Heart left ventricle (tissue), 16 donors: ENCODE measurements at regions not wholly inside any gene's neighbourhood (a gene's known extent, or its start where the extent isn't known, plus 50 kb on each side); places are given as distances from the start of the nearest gene placed in this dataset.

Source experiments
- ATAC-seq, 4 donors: fragments of 200-7000 bp; cut with Tn5 transposase; one replicate each; pipeline ENCODE4 v1.9.1; 2020 to 2022; ENCODE audit warnings: moderate library complexity in 4 of 4, mild to moderate bottlenecking in 3 of 4, moderate number of reproducible peaks in 1 of 4
- DNase-seq, 5 donors: peaks; one replicate each; pipeline ENCODE4 v3.0.0-alpha.2; 2020
- H3K27ac ChIP-seq, 12 donors: fragments of 200-600 bp; sonication (generic) in 4 of 12; one replicate each; pipeline versions ENCODE4 v1.5.0 to v1.8.0; 2016 to 2022; ENCODE audit warnings: mild to moderate bottlenecking in 2 of 12
- H3K27me3 ChIP-seq, 9 donors: fragments of 200-600 bp; sonication (generic) in 2 of 9; one replicate each; pipeline versions ENCODE4 v1.5.1 to v1.8.0; 2016 to 2022; ENCODE audit warnings: mild to moderate bottlenecking in 3 of 9
- H3K36me3 ChIP-seq, 9 donors: fragments of 200-600 bp; sonication (generic) in 2 of 9; one replicate each; pipeline versions ENCODE4 v1.5.0 to v1.8.0; 2018 to 2022; ENCODE audit warnings: mild to moderate bottlenecking in 2 of 9
- H3K4me1 ChIP-seq, 12 donors: fragments of 200-600 bp; sonication (generic) in 4 of 12; one replicate each; pipeline versions ENCODE4 v1.5.0 to v1.8.0; 2016 to 2022; ENCODE audit warnings: mild to moderate bottlenecking in 3 of 12
- H3K4me3 ChIP-seq, 12 donors: fragments of 200-600 bp; sonication (generic) in 4 of 12; one replicate each; pipeline versions ENCODE4 v1.5.0 to v1.8.0; 2017 to 2022; ENCODE audit warnings: mild to moderate bottlenecking in 9 of 12, moderate library complexity in 4 of 12
- H3K9me3 ChIP-seq, 12 donors: fragments of 200-600 bp; sonication (generic) in 4 of 12; one replicate each; pipeline versions ENCODE4 v1.5.0 to v1.8.0; 2016 to 2022; ENCODE audit warnings: mild to moderate bottlenecking in 1 of 12
- POLR2A ChIP-seq, 2 donors: fragments of 450-650 bp; IDR thresholded peaks; one replicate each; pipeline ENCODE4 v1.6.1; 2017; ENCODE audit warnings: antibody characterized with exemption in 2 of 2, mild to moderate bottlenecking in 2 of 2, moderate library complexity in 2 of 2
- WGBS, 4 donors: extraction: QIAGEN DNeasy Blood & Tissue Kit in 2 of 4; methylation state at CpG; one replicate each; pipeline versions ENCODE4 v1.1.5 to v1.1.7; 2013 to 2018; 5-methylcytosine and 5-hydroxymethylcytosine counted together
- intact Hi-C, 10 donors: fragments of 100-400 bp; cut with DNase I; formaldehyde crosslinking; loops; one replicate each; pipeline versions ENCODE4 v1.11.1 to v1.14.2; 2022
- TF ChIP-seq, protein P1 (sequence below), 12 donors: fragments of 200-600 bp; sonication (generic) in 4 of 12; IDR thresholded peaks; one replicate each; pipeline versions ENCODE4 v1.5.0 to v1.8.0; 2018 to 2022; ENCODE audit warnings: antibody characterized with exemption in 12 of 12, mild to moderate bottlenecking in 5 of 12
- donor health status: ischemic (EF 13 %, LVEDD 7.1; RV severe dilation, severe dysfunction).
- donor health status: healthy with polysubstance abuse.
- donor health status: DM: no; HTN: yes; CAD: no.
- donor health status: DM: no; HTN: no; CAD: no.
- donor health status: ischemic (EF 25% LVEDD 6.9; RV normal size, moderate dysfunction).
- donor health status: ischemic (EF 25% LVEDD 5.7; RV mildly dilated, moderate dysfunction).
- donor health status: healthy.
- donor health status: DM: yes; HTN: yes; CAD: no.
- donor health status: ischemic (EF 35%, LVEDD 5.7; RV mildly dilated, moderate dysfunction).
- donor health status: nonischemic (EF 11% LVEDD 7.7; RV severe dilation, severe dysfunction).
- donor health status: DM: yes; HTN: yes; CAD: no.
- donor health status: PGD.
- donor health status: ischemic (EF 29% LVEDD 5.4; RV normal size, mild dysfunction).
- donor health status: nonischemic (EF 23%, LVEDD 6.1; RV moderate dilation, normal function).

GRCh38 chr16:17803625-17804410 lies 333.1 kb upstream of the XYLT1 start:
- H3K27me3 ChIP-seq, result peaks cover 0 to 22% (median 0%) of the 10 kb centered on the region in 9 donors
- H3K4me1 ChIP-seq, result no peaks in the 10 kb centered on the region
- DNase-seq (no peak), ATAC-seq (no peak)
- H3K4me3 ChIP-seq, result no peak overlapping the region
- intact Hi-C loops, result no loop called here
- TF ChIP-seq POLR2A (IDR thresholded peaks at IDR 0.05), result no peak
- TF ChIP-seq, protein P1, sequence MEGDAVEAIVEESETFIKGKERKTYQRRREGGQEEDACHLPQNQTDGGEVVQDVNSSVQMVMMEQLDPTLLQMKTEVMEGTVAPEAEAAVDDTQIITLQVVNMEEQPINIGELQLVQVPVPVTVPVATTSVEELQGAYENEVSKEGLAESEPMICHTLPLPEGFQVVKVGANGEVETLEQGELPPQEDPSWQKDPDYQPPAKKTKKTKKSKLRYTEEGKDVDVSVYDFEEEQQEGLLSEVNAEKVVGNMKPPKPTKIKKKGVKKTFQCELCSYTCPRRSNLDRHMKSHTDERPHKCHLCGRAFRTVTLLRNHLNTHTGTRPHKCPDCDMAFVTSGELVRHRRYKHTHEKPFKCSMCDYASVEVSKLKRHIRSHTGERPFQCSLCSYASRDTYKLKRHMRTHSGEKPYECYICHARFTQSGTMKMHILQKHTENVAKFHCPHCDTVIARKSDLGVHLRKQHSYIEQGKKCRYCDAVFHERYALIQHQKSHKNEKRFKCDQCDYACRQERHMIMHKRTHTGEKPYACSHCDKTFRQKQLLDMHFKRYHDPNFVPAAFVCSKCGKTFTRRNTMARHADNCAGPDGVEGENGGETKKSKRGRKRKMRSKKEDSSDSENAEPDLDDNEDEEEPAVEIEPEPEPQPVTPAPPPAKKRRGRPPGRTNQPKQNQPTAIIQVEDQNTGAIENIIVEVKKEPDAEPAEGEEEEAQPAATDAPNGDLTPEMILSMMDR (IDR thresholded peaks at IDR 0.05), result no peak
- no peak overlapping the region for H3K27ac ChIP-seq
- 47 to 61% (median 52%) methylated on average over 5 of the region's 5 CpGs for WGBS, 4 donors
- no peaks in the 10 kb centered on the region for H3K9me3 ChIP-seq
- H3K36me3 ChIP-seq, result no peaks in the 10 kb centered on the region

DNA sequence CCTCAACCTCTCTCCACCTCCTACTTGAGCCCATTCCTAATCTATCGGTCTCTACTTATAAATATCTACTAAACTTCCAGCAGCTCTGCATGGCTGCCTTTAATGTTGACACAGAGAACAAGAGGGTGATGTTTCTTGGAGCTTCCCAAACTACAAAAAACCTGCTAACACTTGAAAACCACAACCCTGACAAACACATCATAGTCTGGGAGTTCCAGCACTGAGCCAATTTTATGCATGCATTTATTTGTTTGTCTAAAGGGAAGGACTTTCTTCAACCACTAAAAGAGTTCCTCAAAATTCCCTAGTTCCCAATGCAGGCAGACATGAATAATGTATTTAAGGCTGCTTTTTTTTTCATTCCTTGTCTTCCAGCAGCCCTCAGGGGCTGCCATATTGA lies 331.8 kb upstream of the XYLT1 start:
- intact Hi-C loops, result no loop called here
- DNase-seq, result no peak
- 76 to 88% (median 83%) methylated on average over 1 of the region's 1 CpG for WGBS, 4 donors

GRCh38 chr16:17801068-17801467 lies 330.3 kb upstream of the XYLT1 start:
- no peaks in the 10 kb centered on the region for H3K4me1 ChIP-seq
- no peak overlapping the region for H3K27ac ChIP-seq
- H3K4me3 ChIP-seq, result no peak overlapping the region
- TF ChIP-seq, protein P1 (IDR thresholded peaks at IDR 0.05), result no peak
- no peak for TF ChIP-seq POLR2A (IDR thresholded peaks at IDR 0.05)
- intact Hi-C loops, result no loop called here
- peaks cover 0 to 22% (median 0%) of the 10 kb centered on the region in 9 donors for H3K27me3 ChIP-seq
- no peaks in the 10 kb centered on the region for H3K36me3 ChIP-seq
- no peaks in the 10 kb centered on the region for H3K9me3 ChIP-seq
- 65 to 91% (median 75%) methylated on average over 1 of the region's 1 CpG for WGBS, 4 donors
- no peak for DNase-seq
- no peak for ATAC-seq

More for the DNA sequence above, 331.8 kb upstream of the XYLT1 start:
- TF ChIP-seq, protein P1 (IDR thresholded peaks at IDR 0.05), result no peak
- TF ChIP-seq POLR2A (IDR thresholded peaks at IDR 0.05), result no peak
- Histone ChIP-seq H3K27me3 (peaks cover 0 to 22% (median 0%) of the 10 kb centered on the region in 9 donors), H3K36me3 (no peaks in the 10 kb centered on the region), H3K4me3 (no peak overlapping the region), H3K4me1 (no peaks in the 10 kb centered on the region), H3K27ac (no peak overlapping the region), H3K9me3 (no peaks in the 10 kb centered on the region)
- ATAC-seq, result no peak

DNA sequence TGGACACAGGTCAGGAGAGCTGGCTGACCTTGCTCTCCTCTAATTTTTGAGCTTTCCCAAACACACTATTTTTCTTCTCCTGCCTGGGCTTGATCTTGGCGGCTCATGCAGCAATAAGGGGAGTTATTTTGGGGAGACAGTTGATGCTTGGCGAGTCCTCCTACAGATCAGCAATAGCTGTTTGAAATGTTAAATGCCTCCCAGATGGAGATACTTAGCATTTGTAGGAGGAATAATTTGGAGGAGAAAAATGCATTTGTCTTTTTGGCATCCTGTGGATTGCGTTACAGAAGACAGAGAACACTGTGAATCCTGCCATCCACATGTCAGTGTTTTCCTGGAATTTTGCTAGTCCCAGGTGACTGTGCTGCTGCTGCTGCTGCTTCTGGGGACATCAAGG lies 328.0 kb upstream of the XYLT1 start:
- Histone ChIP-seq H3K27me3 (peaks cover 0 to 5% (median 0%) of the 10 kb centered on the region in 9 donors), H3K36me3 (no peaks in the 10 kb centered on the region), H3K4me3 (no peak overlapping the region), H3K4me1 (no peaks in the 10 kb centered on the region), H3K27ac (no peak overlapping the region), H3K9me3 (no peaks in the 10 kb centered on the region)
- intact Hi-C loops, result no loop called here
- ATAC-seq (no peak), DNase-seq (no peak)
- TF ChIP-seq, protein P1 (IDR thresholded peaks at IDR 0.05), result no peak
- no peak for TF ChIP-seq POLR2A (IDR thresholded peaks at IDR 0.05)
- 55 to 75% (median 70%) methylated on average over 3 of the region's 3 CpGs for WGBS, 4 donors
